HCT116 (cell line): ENCODE measurements at regions not wholly inside any gene's neighbourhood (a gene's known extent, or its start where the extent isn't known, plus 50 kb on each side); places are given as distances from the start of the nearest gene placed in this dataset.

Experiments
- ATF3 ChIP-seq: IDR thresholded peaks from 2 replicates; pipeline ENCODE4 v1.6.1; 2012
- CTCF ChIP-seq, 3 experiments: fragments of 200-600 bp in 1 of 3; sonication (generic) in 1 of 3; IDR thresholded peaks in 2 of 3; conservative IDR thresholded peaks in 1 of 3; 2 replicates each; pipeline ENCODE4 v1.5.1; 2012 to 2017; ENCODE audit warnings: low read depth in 2 of 3, low read length in 2 of 3, antibody characterized with exemption in 1 of 3, borderline replicate concordance in 1 of 3, control low read depth in 1 of 3, mild to moderate bottlenecking in 1 of 3, mixed read lengths in 1 of 3, mixed run types in 1 of 3, moderate library complexity in 1 of 3; ENCODE audit not compliant: insufficient read depth in 1 of 3
- EGR1 ChIP-seq: IDR thresholded peaks from 2 replicates; pipeline ENCODE4 v1.6.1; 2012; ENCODE audit warnings: low read depth
- EZH2 ChIP-seq: fragments of 200-600 bp; sonication (generic); IDR thresholded peaks from 2 replicates; pipeline ENCODE4 v1.6.1; 2017; ENCODE audit warnings: antibody characterized with exemption, mixed run types
- FOSL1 ChIP-seq: IDR thresholded peaks from 2 replicates; pipeline ENCODE4 v1.6.1; 2012; ENCODE audit warnings: low read depth
- JUND ChIP-seq: IDR thresholded peaks from 2 replicates; pipeline ENCODE4 v1.6.1; 2012
- POLR2A ChIP-seq: IDR thresholded peaks from 2 replicates; pipeline ENCODE4 v1.7.0; 2011; ENCODE audit warnings: borderline replicate concordance; ENCODE audit not compliant: insufficient read depth, insufficient read length; ENCODE audit errors: extremely low read depth
- POLR2AphosphoS5 ChIP-seq: IDR thresholded peaks from 2 replicates; pipeline ENCODE4 v1.6.1; 2011; ENCODE audit warnings: mild to moderate bottlenecking, low read depth, low read length, moderate library complexity
- RAD21 ChIP-seq: IDR thresholded peaks from 2 replicates; pipeline ENCODE4 v1.6.1; 2012; ENCODE audit warnings: low read depth, mild to moderate bottlenecking
- SP1 ChIP-seq: IDR thresholded peaks from 2 replicates; pipeline ENCODE4 v1.6.1; 2012; ENCODE audit warnings: low read depth

- TF ChIP-seq CTCF (IDR thresholded peaks at IDR 0.05 in 2 of 3, conservative IDR thresholded peaks at IDR 0.05 in 1 of 3; ENCODE audit: borderline replicate concordance in 1 of 3, insufficient read depth in 1 of 3, low read depth in 2 of 3, low read length in 2 of 3) (0 out of 6 replicates have a peak, but pooled peaks of 1 of the 3 experiments have one; percentile 11), SP1 (no peak), POLR2A (no peak), POLR2AphosphoS5 (no peak), EZH2 (no peak), JUND (no peak), ATF3 (no peak), RAD21 (no peak), FOSL1 (no peak), EGR1 (no peak)
Observed at GRCh38 chr15:81523867-81524266, 149.9 kb upstream of the TMC3 start.
